ENCODE measurements at regions not wholly inside any gene's neighbourhood (a gene's known extent, or its start where the extent isn't known, plus 50 kb on each side); places are given as distances from the start of the nearest gene placed in this dataset.

GRCh38 chr12:46089414-46090162 is 99.2 kb upstream of the SCAF11 start:
- Histone ChIP-seq H3K14ac (ENCODE audit: low read length) (no peak overlapping the region), H3K4ac (ENCODE audit: low read depth, low read length) (no peak overlapping the region), H3K18ac (ENCODE audit: low read length) (no peak overlapping the region), H2AFZ (ENCODE audit: insufficient read depth, low read length, poor library complexity) (no peak overlapping the region), H3K4me2 (ENCODE audit: low read length) (no peak overlapping the region), H3K36me3 (ENCODE audit: control insufficient read depth in 1 of 2, insufficient read depth in 2 of 2, low read length in 2 of 2) (no peaks in the 10 kb centered on the region), H2BK12ac (ENCODE audit: low read length) (no peak overlapping the region), H4K12ac (ENCODE audit: low read depth, low read length) (no peak overlapping the region), H4K8ac (ENCODE audit: low read depth, low read length) (no peak overlapping the region), H3K9me3 (ENCODE audit: insufficient read depth, low read depth, low read length) (peaks cover 4% of the 10 kb centered on the region), H3K79me1 (ENCODE audit: low read length) (no peaks in the 10 kb centered on the region), H2AK5ac (ENCODE audit: low read length) (no peak overlapping the region), H3K27me3 (ENCODE audit: insufficient read depth, low read length) (no peaks in the 10 kb centered on the region), H3K9ac (ENCODE audit: low read length) (no peak overlapping the region), H3K79me2 (ENCODE audit: control insufficient read depth, insufficient read depth, low read length, poor library complexity) (no peaks in the 10 kb centered on the region), H3K27ac (ENCODE audit: low read depth, low read length) (no peak overlapping the region), H3K23ac (ENCODE audit: low read length) (no peak overlapping the region), H3K4me3 (ENCODE audit: low read depth, low read length) (peak overlapping the region; percentile 30), H2BK120ac (ENCODE audit: insufficient read depth, low read length, poor library complexity) (no peak overlapping the region), H2BK5ac (ENCODE audit: low read depth, low read length, poor library complexity) (no peak overlapping the region), H3K4me1 (ENCODE audit: control insufficient read depth in 1 of 2, insufficient read depth in 2 of 2, low read length in 2 of 2) (peaks cover 0 to 5% of the 10 kb centered on the region in 2 experiments), H4K91ac (ENCODE audit: low read depth, low read length) (no peak overlapping the region)
- no CpG with 5 or more reads among the region's 5 CpGs for WGBS (ENCODE audit: extremely low coverage, insufficient coverage, insufficient read length)
- peak; percentile 67 to 86 for DNase-seq

GRCh38 chr12:46087916-46088439 is 97.6 kb upstream of the SCAF11 start:
- Histone ChIP-seq H3K27me3 (ENCODE audit: insufficient read depth, low read length) (no peaks in the 10 kb centered on the region), H3K36me3 (ENCODE audit: control insufficient read depth in 1 of 2, insufficient read depth in 2 of 2, low read length in 2 of 2) (no peaks in the 10 kb centered on the region), H2AFZ (ENCODE audit: insufficient read depth, low read length, poor library complexity) (no peak overlapping the region), H3K4me3 (ENCODE audit: low read depth, low read length) (no peak overlapping the region), H3K79me1 (ENCODE audit: low read length) (no peaks in the 10 kb centered on the region), H3K4ac (ENCODE audit: low read depth, low read length) (no peak overlapping the region), H3K79me2 (ENCODE audit: control insufficient read depth, insufficient read depth, low read length, poor library complexity) (no peaks in the 10 kb centered on the region), H3K27ac (ENCODE audit: low read depth, low read length) (no peak overlapping the region), H4K8ac (ENCODE audit: low read depth, low read length) (no peak overlapping the region), H4K12ac (ENCODE audit: low read depth, low read length) (no peak overlapping the region), H3K9ac (ENCODE audit: low read length) (no peak overlapping the region), H3K18ac (ENCODE audit: low read length) (no peak overlapping the region), H2AK5ac (ENCODE audit: low read length) (no peak overlapping the region), H4K91ac (ENCODE audit: low read depth, low read length) (no peak overlapping the region), H3K4me1 (ENCODE audit: control insufficient read depth in 1 of 2, insufficient read depth in 2 of 2, low read length in 2 of 2) (peaks cover 0 to 5% of the 10 kb centered on the region in 2 experiments), H3K4me2 (ENCODE audit: low read length) (no peak overlapping the region), H3K14ac (ENCODE audit: low read length) (no peak overlapping the region), H3K9me3 (ENCODE audit: insufficient read depth, low read depth, low read length) (peaks cover 7% of the 10 kb centered on the region), H2BK5ac (ENCODE audit: low read depth, low read length, poor library complexity) (no peak overlapping the region), H3K23ac (ENCODE audit: low read length) (no peak overlapping the region), H2BK12ac (ENCODE audit: low read length) (no peak overlapping the region), H2BK120ac (ENCODE audit: insufficient read depth, low read length, poor library complexity) (no peak overlapping the region)
- no peak for DNase-seq
- no CpG with 5 or more reads among the region's 1 CpG for WGBS (ENCODE audit: extremely low coverage, insufficient coverage, insufficient read length)

- no peak overlapping the region for H4K12ac ChIP-seq (ENCODE audit: low read depth, low read length)
- no peak overlapping the region for H4K8ac ChIP-seq (ENCODE audit: low read depth, low read length)
- no peak overlapping the region for H3K9ac ChIP-seq (ENCODE audit: low read length)
- H3K9me3 ChIP-seq (ENCODE audit: insufficient read depth, low read depth, low read length): peaks cover 7% of the 10 kb centered on the region
- H3K4ac ChIP-seq (ENCODE audit: low read depth, low read length): no peak overlapping the region
- no peak overlapping the region for H3K27ac ChIP-seq (ENCODE audit: low read depth, low read length)
- H3K23ac ChIP-seq (ENCODE audit: low read length): no peak overlapping the region
- H3K4me1 ChIP-seq (ENCODE audit: control insufficient read depth in 1 of 2, insufficient read depth in 2 of 2, low read length in 2 of 2): peaks cover 0 to 5% of the 10 kb centered on the region in 2 experiments
- no peaks in the 10 kb centered on the region for H3K27me3 ChIP-seq (ENCODE audit: insufficient read depth, low read length)
- H3K36me3 ChIP-seq (ENCODE audit: control insufficient read depth in 1 of 2, insufficient read depth in 2 of 2, low read length in 2 of 2): no peaks in the 10 kb centered on the region
- H3K79me2 ChIP-seq (ENCODE audit: control insufficient read depth, insufficient read depth, low read length, poor library complexity): no peaks in the 10 kb centered on the region
- H2AK5ac ChIP-seq (ENCODE audit: low read length): no peak overlapping the region
- H2BK5ac ChIP-seq (ENCODE audit: low read depth, low read length, poor library complexity): no peak overlapping the region
- H3K18ac ChIP-seq (ENCODE audit: low read length): no peak overlapping the region
- H2AFZ ChIP-seq (ENCODE audit: insufficient read depth, low read length, poor library complexity): no peak overlapping the region
- no peak overlapping the region for H2BK120ac ChIP-seq (ENCODE audit: insufficient read depth, low read length, poor library complexity)
- no peaks in the 10 kb centered on the region for H3K79me1 ChIP-seq (ENCODE audit: low read length)
- no peak overlapping the region for H3K4me2 ChIP-seq (ENCODE audit: low read length)
- no CpG with 5 or more reads among the region's 7 CpGs for WGBS (ENCODE audit: extremely low coverage, insufficient coverage, insufficient read length)
- DNase-seq: no peak
- H3K14ac ChIP-seq (ENCODE audit: low read length): no peak overlapping the region
- H4K91ac ChIP-seq (ENCODE audit: low read depth, low read length): no peak overlapping the region
- no peak overlapping the region for H3K4me3 ChIP-seq (ENCODE audit: low read depth, low read length)
- no peak overlapping the region for H2BK12ac ChIP-seq (ENCODE audit: low read length)
Measured at GRCh38 chr12:46084666-46085631, 94.6 kb upstream of the SCAF11 start.

- H3K4me3 ChIP-seq (ENCODE audit: low read depth, low read length): no peak overlapping the region
- no peak overlapping the region for H2BK120ac ChIP-seq (ENCODE audit: insufficient read depth, low read length, poor library complexity)
- H3K4me1 ChIP-seq (ENCODE audit: control insufficient read depth in 1 of 2, insufficient read depth in 2 of 2, low read length in 2 of 2): no peaks in the 10 kb centered on the region
- DNase-seq: no peak
- no peak overlapping the region for H2AFZ ChIP-seq (ENCODE audit: insufficient read depth, low read length, poor library complexity)
- no peaks in the 10 kb centered on the region for H3K36me3 ChIP-seq (ENCODE audit: control insufficient read depth in 1 of 2, insufficient read depth in 2 of 2, low read length in 2 of 2)
- H3K4me2 ChIP-seq (ENCODE audit: low read length): no peak overlapping the region
- no peak overlapping the region for H3K27ac ChIP-seq (ENCODE audit: low read depth, low read length)
- H3K79me2 ChIP-seq (ENCODE audit: control insufficient read depth, insufficient read depth, low read length, poor library complexity): no peaks in the 10 kb centered on the region
- peaks cover 12% of the 10 kb centered on the region for H3K9me3 ChIP-seq (ENCODE audit: insufficient read depth, low read depth, low read length)
- no peak overlapping the region for H3K23ac ChIP-seq (ENCODE audit: low read length)
- no peak overlapping the region for H3K4ac ChIP-seq (ENCODE audit: low read depth, low read length)
- H4K8ac ChIP-seq (ENCODE audit: low read depth, low read length): no peak overlapping the region
- no CpG with 5 or more reads among the region's 1 CpG for WGBS (ENCODE audit: extremely low coverage, insufficient coverage, insufficient read length)
- H2BK12ac ChIP-seq (ENCODE audit: low read length): no peak overlapping the region
- no peak overlapping the region for H2BK5ac ChIP-seq (ENCODE audit: low read depth, low read length, poor library complexity)
- H3K9ac ChIP-seq (ENCODE audit: low read length): no peak overlapping the region
- H4K12ac ChIP-seq (ENCODE audit: low read depth, low read length): no peak overlapping the region
- no peak overlapping the region for H4K91ac ChIP-seq (ENCODE audit: low read depth, low read length)
- H3K14ac ChIP-seq (ENCODE audit: low read length): no peak overlapping the region
- no peaks in the 10 kb centered on the region for H3K79me1 ChIP-seq (ENCODE audit: low read length)
- H3K27me3 ChIP-seq (ENCODE audit: insufficient read depth, low read length): no peaks in the 10 kb centered on the region
- no peak overlapping the region for H2AK5ac ChIP-seq (ENCODE audit: low read length)
- H3K18ac ChIP-seq (ENCODE audit: low read length): no peak overlapping the region
Measured at GRCh38 chr12:46082490-46083200, 92.3 kb upstream of the SCAF11 start.

All from trophoblast cell (in vitro differentiated cells and primary cell).